ENCODE measurements at regions not wholly inside any gene's neighbourhood (a gene's known extent, or its start where the extent isn't known, plus 50 kb on each side); places are given as distances from the start of the nearest gene placed in this dataset.

DNA sequence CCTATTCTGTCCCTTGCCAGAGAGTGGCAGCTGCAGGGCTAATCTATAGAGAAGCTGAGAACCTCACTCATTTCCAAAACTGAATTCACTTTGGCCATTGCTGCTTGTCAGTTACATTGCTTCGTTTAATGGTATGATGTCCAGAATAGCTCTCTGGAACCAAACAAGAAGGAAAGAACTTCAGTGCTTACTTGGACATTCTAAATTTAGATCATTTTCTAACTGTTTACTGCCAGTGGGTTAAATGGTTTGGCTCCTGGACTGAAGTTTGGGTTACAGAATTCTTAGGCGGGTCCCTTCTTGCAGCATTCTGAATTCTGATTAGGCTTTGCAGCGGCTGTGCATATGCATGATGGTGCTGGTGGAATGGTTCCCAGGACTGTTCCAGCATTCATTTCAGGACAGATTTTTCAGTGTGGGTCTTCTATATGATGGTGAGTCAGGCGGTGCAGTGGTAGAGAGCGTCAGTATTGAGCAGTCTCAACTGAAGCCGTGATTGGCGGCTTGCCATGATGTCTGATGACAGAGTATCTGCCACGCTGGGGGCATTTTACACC is 148.7 kb downstream of the DYRK2 start:
- DNase-seq (ENCODE audit: low read depth), result no peak

DNA sequence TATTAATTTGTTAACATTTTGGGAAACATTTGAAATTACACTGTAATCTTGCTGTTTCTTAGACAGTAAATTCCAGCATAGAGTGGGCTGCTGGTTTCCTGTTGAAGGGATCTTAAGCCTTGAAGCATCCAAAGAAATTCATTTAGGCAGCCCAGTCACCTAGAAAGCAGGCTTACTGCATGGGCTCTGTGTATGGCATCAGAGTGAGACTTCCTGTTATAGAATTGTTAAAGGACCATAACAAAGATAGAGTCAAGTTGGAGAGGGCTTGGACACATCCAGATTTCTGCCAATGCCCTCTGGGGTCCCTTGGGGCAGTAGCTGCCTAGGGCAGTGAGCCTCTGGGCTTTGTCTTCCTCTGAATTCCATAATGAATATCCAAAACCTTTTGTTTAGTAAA is 149.2 kb downstream of the DYRK2 start:
- DNase-seq (ENCODE audit: low read depth), result no peak

DNA sequence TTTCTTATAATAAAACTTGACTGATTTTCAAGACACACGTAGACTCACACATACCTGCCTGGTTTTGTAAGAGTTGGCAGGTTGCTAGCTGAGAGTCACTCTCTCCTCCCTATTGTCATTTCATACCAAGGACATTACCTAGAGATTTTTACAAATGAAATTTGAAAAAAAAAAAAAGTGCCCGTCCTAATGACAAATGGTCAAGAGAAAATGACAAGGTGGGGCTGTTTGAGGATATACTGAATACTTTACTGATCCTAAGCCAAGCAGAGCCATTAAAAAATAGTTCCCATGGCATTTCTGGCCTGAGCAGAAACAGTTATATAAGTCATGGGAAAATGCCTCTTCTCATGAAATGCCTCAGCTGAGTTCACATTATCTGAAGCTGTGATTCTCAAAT is 150.2 kb downstream of the DYRK2 start:
- DNase-seq (ENCODE audit: low read depth), result no peak

DNA sequence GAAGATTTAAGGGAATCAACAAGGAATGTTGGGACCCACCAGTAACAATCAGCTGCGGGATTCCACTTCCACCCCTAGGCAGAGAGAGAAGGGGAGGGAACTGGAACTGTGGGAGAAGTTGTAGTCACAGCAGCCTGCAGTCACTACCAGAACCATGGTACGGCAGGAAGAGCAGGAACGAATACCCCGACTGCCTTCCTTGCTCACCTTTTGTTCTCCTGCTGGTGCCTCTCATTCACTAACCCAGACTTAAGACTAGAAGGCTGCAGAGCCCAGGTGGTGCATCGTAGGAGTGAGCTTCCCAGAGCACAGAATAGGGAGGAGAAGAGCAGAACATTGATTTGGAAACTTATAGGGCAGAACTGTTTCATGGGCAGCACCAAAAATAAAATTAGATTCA is 154.2 kb downstream of the DYRK2 start:
- no peak for DNase-seq (ENCODE audit: low read depth)

DNA sequence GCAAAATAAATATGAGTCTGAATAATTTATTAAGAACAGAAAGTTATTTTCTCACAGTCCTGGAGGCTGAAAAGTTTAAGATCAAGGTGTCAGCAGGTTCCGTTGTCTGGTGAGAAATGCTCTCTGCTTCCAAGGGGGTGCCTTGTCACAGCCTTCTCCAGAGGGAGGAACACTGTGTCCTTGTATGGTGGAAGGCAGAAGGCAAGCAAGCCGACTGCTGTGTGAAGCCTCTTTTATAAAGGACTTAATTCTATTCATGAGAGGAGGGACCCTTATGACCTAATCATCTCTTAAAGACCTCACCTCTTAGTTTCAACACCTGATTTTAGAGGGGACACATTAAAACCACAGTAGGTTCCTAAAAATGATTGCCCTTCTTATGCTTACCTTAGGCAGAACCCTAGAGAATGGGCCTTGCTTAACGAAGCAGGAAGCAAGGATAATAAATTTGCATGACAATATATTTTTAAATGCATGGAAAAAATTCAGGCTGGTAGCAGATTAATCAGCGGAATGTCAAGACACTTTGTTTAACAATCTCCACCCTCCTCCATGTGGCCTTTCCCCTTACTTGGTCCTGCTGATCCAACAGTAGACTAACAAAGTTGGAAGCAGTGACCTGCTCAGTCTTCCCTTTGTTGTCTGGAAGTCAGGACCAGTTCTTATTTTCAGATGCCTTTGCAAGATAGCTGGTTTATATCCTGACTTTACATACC is 154.9 kb downstream of the DYRK2 start:
- DNase-seq (ENCODE audit: low read depth), result no peak

DNA sequence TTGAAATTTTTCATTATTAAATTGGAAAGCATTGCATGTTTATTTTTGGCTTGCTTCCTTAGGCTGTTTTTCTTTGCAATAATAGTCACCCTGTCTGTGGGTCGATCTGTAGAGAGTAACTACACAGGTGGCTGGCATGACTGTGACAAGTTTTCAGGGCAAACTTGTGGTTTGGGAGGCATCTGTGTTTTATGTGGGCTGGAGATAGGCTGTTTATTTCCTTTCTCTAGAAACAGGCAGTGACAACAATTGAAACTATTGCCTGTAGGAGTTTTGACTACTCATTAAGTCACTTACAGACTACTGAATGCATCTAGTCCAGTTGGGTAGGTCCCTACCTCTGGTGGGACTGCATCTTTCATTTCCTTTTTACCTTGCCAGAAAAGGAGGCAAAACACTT is 155.6 kb downstream of the DYRK2 start:
- peak; percentile 19 for DNase-seq (ENCODE audit: low read depth)

DNA sequence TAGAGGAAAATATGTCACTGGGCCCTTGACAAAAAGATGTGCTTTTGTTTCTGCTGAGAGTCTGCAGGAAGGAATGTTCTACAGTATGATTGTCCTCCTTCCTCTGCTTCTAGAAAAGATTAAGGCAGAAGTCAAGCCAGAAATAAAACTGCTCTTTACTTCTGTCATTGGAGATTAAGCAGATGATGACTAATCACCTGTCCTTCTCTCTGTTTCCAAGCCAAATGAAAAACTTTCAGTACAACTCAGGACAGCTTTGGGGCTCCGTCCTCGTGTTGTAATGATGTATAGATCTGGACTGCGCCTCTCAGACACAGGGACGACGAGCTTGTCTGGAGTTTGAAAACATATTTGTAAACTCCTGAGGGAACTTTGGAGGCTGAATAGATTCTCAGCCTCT is 159.3 kb downstream of the DYRK2 start:
- no peak for DNase-seq (ENCODE audit: low read depth)

DNA sequence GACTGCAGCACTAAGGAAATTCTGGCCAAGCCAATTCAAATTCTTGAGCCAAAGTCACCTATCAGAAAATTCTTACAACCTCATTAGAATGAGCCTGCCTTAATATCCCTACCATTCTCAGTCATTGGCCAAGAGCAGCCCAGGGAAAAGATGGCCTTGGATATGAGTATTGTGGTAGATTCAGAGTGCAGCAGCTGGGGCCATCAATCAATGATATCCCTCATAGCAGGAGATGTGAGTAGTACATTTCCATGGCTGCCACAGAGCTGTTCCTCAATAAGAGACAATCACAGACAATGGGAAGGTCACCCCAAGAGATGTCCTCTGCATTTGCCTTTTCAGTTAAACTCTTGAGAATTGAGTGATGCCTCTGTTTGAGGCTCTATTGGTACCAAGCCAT is 161.6 kb downstream of the DYRK2 start:
- DNase-seq (ENCODE audit: low read depth), result no peak

DNA sequence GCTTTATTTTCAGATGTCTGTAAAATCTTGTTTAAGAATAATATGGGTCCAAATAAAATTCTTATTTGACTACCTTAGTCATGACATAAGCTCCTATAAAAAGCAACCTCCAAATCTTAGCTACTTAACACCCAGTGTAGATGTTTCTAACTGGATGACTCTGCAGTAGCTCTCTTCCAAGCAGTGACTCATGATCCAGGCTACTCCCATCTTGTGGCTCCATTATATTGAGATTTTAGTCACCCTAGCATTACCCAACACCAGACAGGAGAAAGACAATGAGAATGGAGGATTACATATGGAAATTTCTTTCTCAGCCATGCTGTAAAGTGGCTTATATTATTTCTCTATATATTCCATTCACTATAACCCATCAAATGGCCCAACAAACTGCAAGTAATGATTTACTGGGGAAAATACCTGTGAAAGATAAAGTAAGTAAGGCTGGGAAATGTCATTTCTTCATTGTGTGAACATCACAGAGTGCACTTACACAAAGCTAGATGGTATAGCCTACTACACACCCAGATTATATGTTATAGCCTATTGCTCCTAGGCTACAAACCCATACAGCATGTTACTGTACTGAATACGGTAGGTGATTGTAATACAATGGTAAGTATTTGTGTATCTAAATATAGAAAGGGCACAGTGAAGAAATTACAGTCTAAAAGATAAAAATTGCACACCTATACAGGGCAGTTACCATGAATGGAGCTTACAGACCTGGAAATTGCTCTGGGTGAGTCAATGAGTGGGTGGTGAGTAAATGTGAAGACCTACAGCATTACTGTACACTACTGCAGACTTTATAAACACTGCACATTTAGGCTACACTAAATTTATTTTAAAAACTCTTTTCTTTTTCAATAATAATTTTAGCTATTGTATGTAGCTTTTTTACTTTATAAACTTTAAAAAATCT is 163.2 kb downstream of the DYRK2 start:
- no peak for DNase-seq (ENCODE audit: low read depth)

DNA sequence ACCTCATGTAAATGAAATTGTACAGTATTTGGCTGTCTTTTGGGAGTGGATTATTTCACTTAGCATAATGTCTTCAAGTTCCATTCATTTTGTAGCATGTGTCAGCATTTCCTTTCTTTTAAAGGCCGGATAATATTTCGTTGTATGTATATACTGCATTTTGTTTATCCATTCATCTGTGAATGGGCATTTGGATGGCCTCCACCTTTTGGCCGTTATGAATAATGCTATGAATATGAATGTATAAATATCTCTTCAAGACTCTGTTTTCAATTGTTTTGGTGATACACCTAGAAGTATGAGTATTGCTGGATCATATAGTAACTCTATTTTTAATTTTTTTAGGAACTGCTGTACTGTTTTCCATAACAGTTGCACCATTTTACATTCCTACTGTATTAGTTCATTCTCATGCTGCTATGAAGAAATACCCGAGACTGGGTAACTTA is 164.9 kb downstream of the DYRK2 start:
- DNase-seq (ENCODE audit: low read depth), result no peak

DNA sequence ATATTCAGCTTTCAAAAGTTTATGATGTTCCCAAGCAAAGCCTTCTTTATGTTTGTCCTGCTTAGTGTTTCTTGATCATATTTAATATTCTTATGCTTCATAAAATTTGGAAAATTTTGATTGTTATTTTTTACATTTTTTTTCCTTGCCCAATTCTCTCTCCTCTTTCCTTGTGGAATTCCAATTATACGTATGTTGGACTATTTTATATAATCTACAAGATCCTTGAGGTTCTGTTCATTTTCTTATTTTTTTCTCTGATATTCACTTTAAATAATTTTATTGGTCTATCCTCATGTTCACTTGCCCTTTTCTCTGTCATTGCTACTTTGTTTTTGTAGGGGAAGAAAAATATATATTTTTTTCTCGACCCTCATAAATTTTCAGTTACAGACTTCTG is 167.7 kb downstream of the DYRK2 start:
- DNase-seq (ENCODE audit: low read depth), result no peak

DNA sequence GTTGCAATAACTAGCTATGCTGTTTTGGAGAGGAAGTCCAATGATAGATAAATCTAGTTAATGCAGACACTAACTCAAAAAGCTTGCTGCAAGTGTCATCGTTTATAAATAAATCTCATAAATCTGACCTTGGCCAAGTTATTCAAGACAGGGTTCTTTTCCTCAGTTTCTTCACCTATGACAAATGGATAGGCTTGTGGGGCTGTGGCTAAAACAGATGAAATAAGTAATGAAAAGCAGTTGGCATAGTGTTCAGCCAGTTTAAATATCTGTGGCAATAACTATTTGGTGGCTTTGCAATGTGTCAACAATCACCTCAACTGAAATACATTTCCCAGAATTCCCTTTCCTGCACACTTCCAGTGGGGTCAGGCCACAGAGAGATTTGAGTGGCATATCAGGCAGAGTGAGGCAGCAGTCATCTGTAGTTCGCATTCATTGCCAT is 169.9 kb downstream of the DYRK2 start:
- no peak for DNase-seq (ENCODE audit: low read depth)

DNA sequence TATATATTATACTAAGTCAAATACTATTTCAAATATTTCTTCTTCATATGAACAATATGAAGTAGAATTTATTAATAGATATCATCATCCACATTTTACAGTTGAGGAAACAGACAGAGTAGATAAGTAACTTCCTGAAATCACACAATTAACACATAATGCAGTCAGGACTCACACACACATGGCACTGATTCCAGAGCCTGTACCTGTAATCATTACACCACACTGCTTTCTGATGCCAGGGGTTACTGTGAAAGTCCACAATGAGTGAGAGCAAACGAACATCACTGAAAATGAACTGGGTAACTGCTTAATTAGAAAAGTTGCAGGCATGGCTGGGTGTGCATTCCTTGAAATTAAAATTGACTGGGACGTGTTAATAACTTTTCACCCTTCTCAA is 169.3 kb upstream of the IFNG-AS1 start:
- no peak for DNase-seq (ENCODE audit: low read depth)

DNA sequence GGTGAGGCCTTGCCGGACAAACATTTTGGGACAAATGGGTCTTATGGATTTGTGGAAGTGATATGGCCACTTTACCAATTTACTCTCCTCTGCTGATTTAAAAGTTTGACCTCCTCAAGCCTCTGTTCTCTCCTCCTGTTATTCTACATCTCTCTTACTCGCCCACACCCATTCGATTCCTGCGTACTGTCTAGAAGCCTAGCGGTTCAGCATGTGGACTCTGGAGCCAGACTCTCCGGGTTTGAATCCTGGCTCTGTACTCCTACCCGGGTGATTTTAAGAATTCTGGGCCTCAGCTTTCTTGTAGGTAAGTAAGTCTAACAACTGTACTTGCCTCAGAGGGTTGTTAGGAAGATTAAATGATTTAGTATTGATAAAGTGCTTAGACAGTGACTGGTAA is 168.6 kb upstream of the IFNG-AS1 start:
- no peak for DNase-seq (ENCODE audit: low read depth)

DNA sequence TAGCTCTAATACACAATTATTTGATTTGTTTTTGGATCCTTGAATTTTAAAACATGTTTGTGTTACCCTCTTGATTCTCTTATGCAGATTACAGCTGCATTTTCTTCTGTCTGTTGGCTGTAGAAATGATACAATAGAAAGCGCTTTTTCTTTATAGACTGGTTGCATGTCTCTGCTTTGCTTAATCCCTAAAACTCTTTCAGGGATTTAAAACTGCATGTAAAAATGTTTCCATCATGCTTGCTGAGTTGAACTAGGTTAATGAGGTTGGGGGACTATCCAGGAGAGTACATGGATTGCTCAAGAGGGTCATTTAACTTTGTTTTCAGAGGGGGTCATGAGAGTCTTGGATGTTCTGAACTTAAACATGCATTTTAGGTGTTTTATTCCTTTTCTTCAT is 166.4 kb upstream of the IFNG-AS1 start:
- DNase-seq (ENCODE audit: low read depth), result no peak

DNA sequence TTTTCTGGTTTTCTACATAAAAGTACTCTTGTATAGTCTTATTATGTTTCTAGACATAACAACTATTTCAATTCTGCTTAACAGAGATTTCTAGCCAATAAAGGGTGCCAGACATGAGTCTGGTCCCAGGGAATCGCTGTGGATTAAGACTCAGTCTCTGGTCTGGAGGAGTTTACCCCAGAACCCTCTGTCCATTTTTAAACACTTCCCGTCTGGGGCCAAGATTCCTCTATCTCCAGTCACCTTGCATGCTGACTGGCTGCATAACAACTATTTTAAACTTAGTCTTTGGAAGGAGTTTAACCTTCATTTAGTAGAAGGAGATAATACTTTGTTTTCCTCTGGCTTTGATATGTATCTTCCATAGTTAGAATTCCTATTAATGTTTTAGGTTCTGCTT is 163.1 kb upstream of the IFNG-AS1 start:
- no peak for DNase-seq (ENCODE audit: low read depth)

DNA sequence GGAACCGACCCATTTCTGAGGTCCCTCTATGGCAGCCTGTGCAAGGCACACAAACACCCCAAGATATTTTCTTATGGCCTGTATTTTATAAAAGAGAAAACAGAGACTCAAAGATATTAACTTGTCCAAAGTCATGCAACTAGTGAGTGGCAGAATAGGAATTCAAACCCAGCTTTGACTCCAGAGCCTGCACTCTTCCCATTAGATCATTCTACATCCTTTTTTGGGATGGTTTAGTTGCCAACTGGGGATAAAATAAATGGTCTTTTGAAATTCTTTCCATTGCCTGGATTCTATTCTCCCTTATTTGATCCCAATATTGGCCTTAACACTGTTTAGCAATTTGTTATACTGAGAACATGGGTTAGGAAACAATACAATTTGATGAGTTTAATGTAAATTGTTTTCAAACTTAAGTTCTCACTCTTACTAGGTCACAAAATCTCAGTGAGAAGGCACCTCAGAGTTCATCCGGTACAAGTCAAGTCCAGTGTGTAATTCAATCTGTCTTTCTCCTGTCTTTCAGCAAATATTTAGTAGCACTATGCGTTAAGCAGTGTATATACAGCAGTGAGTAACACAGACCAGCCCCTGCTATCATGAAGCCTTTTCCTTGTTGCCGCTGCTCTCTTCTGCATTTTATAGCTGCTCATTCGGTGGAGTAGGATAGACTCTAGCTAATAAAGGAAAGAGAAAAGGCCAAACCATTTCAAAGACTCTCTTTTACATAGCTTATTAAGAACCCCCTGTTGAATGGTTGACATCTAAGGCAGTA is 162.1 kb upstream of the IFNG-AS1 start:
- DNase-seq (ENCODE audit: low read depth), result no peak

DNA sequence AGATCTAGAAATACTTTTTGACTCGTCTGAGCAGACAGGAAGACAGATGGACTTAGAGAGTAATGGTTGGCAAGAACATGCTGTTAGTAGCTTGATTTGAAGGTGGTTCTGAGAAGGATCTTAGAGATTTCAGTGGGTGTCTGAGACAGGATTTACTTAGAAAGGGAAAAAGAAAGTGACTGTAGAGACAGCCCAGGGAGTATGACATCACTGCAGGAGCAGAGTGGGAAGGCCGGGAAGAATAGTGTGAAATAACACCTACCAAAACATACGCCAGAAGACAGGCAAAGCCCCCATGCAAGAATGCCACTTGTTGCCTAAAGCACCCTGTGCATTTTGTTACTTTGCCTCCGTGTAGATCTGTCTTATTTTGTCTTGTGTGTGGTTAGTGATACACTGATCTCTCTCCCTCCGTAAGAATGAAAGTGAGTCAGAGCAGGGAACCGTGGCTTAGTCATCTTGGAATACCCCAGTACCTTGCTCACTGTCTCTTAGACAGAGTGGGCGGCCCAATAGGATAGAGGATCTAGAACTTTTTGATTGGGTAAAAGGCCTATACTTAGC is 161.3 kb upstream of the IFNG-AS1 start:
- peak; percentile 25 for DNase-seq (ENCODE audit: low read depth)

DNA sequence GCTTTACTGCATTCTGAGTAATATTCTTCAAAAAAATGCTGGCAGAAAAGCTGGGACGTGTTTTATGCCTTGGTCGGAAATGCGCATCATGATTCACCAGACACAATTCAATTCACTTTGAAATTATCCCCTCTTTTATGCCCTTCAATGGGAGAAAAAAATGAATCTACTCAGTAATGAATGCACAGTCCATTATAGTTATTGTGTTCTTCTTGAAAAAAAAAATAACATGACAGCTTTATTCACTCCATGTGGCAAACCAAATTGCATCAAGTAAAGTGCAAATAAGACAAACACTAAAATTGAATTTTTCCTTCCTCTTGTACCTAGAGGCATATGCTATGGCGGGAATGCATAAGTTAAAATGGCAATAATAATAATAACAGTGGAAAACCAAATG is 159.4 kb upstream of the IFNG-AS1 start:
- no peak for DNase-seq (ENCODE audit: low read depth)

DNA sequence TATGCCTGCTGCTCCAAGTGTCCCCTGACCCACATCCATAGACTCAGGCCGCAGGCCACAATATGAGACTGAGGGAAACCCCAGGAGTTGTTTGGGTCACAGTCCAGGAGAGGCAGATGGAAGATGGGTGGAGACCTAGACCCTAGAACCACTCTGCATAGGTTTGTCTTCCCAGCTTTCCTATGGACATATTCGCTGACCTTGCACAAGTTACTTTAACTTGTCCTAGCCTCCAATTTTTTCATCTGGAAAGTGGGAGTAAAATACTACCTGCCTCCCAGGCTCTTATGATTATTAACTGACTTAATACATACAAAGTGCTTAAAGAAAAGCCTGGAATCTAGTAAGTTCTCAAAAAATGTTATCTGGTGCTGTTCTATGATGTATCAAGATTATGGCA is 157.1 kb upstream of the IFNG-AS1 start:
- no peak for DNase-seq (ENCODE audit: low read depth)

DNA sequence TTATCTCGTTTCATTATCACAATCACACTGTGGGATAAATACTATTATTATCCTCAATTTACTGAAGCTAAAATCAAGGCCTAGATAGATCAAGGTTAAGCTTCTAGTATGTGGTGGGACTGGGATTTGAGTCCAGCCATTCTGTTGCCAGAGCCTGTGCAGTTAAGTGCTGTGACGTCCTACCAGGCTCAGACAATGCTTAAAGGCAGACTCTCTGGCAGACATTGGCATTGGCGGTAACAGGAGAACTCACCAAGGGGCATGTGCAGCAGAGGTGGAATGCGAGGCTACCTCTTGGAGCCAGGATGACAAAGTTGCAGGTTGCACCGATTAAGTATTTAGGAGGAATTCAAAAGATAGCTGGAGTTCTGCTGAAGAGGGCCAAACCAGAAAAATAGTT is 155.6 kb upstream of the IFNG-AS1 start:
- DNase-seq (ENCODE audit: low read depth), result no peak

DNA sequence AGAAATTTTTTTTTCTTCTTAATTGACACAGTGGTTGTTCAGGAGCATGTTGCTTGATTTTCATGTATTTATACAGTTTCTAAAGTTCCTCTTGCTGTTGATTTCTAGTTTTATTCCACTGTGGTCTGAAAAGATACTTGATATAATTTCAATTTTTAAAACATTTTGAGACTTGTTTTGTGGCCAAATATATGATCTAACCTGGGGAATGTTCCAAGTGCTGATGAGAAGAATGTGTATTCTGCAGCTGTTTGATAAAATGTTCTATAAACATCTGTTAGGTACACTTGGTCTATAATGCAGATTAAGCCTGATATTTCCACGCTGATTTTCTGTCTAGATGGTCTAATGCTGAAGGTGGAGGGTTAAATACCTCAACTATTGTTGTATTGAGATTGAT is 151.4 kb upstream of the IFNG-AS1 start:
- no peak for DNase-seq (ENCODE audit: low read depth)

Measured in stimulated activated CD4-positive, alpha-beta T cell treated with anti-CD3 and anti-CD28 coated beads, Interleukin-2, amount 100 ng/mL, for 4 hours (primary cell).